CD4-positive, CD25-positive, alpha-beta regulatory T cell (primary cell): ENCODE measurements at regions not wholly inside any gene's neighbourhood (a gene's known extent, or its start where the extent isn't known, plus 50 kb on each side); places are given as distances from the start of the nearest gene placed in this dataset.

Experiments
- ATAC-seq, 2 donors: fragments of 150-1000 bp; cut with Tn5 transposase; one replicate each; pipeline ENCODE4 v1.10.0; 2021; ENCODE audit warnings: low read depth in 2 of 2, moderate number of reproducible peaks in 2 of 2, moderate library complexity in 1 of 2
- DNase-seq, 3 donors: peaks; one replicate each; pipeline versions ENCODE4 v3.0.0 to v3.0.0-alpha.2; 2012 to 2022; ENCODE audit warnings: mixed read lengths in 1 of 3
- H3K27ac ChIP-seq: one replicate; pipeline ENCODE4 v1.7.0; 2013; ENCODE audit warnings: mild to moderate bottlenecking, low read length; ENCODE audit not compliant: insufficient read depth, poor library complexity, severe bottlenecking
- H3K27me3 ChIP-seq: one replicate; pipeline ENCODE4 v1.7.0; 2013; ENCODE audit warnings: low read length; ENCODE audit not compliant: control insufficient read depth, insufficient read depth
- H3K36me3 ChIP-seq: one replicate; pipeline ENCODE4 v1.7.0; 2013; ENCODE audit warnings: mild to moderate bottlenecking, low read length, moderate library complexity; ENCODE audit not compliant: control insufficient read depth, insufficient read depth
- H3K4me1 ChIP-seq: 2 replicates; pipeline ENCODE4 v1.7.0; 2013; ENCODE audit warnings: mild to moderate bottlenecking, low read length; ENCODE audit not compliant: insufficient read depth, control insufficient read depth, poor library complexity, severe bottlenecking
- H3K4me3 ChIP-seq: one replicate; pipeline ENCODE4 v1.7.0; 2013; ENCODE audit warnings: low read depth, mild to moderate bottlenecking, low read length, moderate library complexity
- H3K9me3 ChIP-seq, 2 experiments: 1 replicate in 1 of 2; 2 replicates in 1 of 2; pipeline ENCODE4 v1.7.0; 2013; ENCODE audit warnings: low read length in 2 of 2, mild to moderate bottlenecking in 1 of 2, moderate library complexity in 1 of 2; ENCODE audit not compliant: control insufficient read depth in 2 of 2
- H3K27ac Mint-ChIP-seq, 3 donors: one replicate each; pipeline ENCODE4 v1.8.0; 2020 to 2022; ENCODE audit warnings: mild to moderate bottlenecking in 3 of 3, mixed read lengths in 3 of 3, moderate library complexity in 2 of 3
- H3K27me3 Mint-ChIP-seq: one replicate; pipeline ENCODE4 v1.8.0; 2022; ENCODE audit warnings: mild to moderate bottlenecking, mixed read lengths
- H3K36me3 Mint-ChIP-seq: one replicate; pipeline ENCODE4 v1.8.0; 2020; ENCODE audit warnings: mixed read lengths
- H3K4me1 Mint-ChIP-seq, 4 donors: one replicate each; pipeline ENCODE4 v1.8.0; 2020 to 2022; ENCODE audit warnings: mixed read lengths in 4 of 4, mild to moderate bottlenecking in 1 of 4
- H3K4me3 Mint-ChIP-seq, 4 donors: one replicate each; pipeline ENCODE4 v1.8.0; 2020 to 2022; ENCODE audit warnings: mild to moderate bottlenecking in 4 of 4, mixed read lengths in 4 of 4, moderate library complexity in 3 of 4
- H3K9me3 Mint-ChIP-seq, 7 donors: one replicate each; pipeline ENCODE4 v1.8.0; 2020 to 2022; ENCODE audit warnings: mixed read lengths in 7 of 7, mild to moderate bottlenecking in 3 of 7, moderate library complexity in 2 of 7

DNA sequence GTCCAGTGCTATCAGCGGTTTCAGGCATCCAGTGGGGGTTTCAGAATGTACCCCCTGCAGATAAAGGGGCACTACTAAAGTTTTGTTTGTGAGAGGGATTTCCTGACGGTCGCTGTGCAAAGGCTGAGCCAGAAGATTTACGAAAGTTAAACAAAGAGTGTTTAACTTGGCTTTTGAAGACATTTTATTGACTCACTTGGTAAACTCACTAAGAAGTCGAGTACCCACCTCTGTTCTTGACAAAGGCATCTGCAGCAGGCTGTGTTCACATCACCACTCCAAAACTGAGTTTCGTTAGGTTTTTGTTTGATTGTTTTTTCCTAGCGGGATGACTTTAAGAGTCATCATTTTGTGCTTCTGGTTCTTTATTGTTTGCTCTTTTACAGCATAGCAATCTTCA, 143.9 kb upstream of the TBL1X start:
- no peaks in the 10 kb centered on the region for H3K27me3 Mint-ChIP-seq
- H3K27ac Mint-ChIP-seq, result no peak overlapping the region
- H3K9me3 Mint-ChIP-seq, result peaks cover 0 to under 1% (median 0%) of the 10 kb centered on the region in 7 donors
- ATAC-seq, result no peak
- H3K4me1 Mint-ChIP-seq, result peaks cover 6 to 30% (median 16%) of the 10 kb centered on the region in 4 donors
- H3K9me3 ChIP-seq, result no peaks in the 10 kb centered on the region
- DNase-seq, result no peak
- H3K4me3 ChIP-seq, result no peak overlapping the region
- no peaks in the 10 kb centered on the region for H3K36me3 ChIP-seq
- H3K4me1 ChIP-seq, result peaks cover 14% of the 10 kb centered on the region
- no peak overlapping the region for H3K27ac ChIP-seq
- H3K4me3 Mint-ChIP-seq, result no peak overlapping the region
- H3K36me3 Mint-ChIP-seq, result no peaks in the 10 kb centered on the region
- no peaks in the 10 kb centered on the region for H3K27me3 ChIP-seq

DNA sequence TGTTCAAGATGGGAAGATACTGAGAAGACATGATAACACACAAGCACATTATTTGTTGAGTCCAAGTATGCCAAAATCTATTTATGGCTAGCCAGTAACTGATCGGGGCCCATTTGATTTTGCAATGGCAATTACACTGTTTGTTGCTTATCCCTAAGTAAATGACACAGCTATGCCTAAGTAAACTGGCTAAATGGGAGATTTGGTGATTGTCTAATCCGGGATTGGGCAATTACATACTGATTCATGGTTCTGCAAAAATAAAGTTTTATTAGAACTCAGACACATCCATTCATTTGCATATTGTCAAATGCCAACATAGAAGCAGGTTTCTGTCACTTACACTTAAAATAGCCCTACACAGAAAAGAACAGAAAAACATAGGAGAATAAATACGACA, 140.2 kb upstream of the TBL1X start:
- Histone ChIP-seq H3K9me3 (no peaks in the 10 kb centered on the region), H3K36me3 (no peaks in the 10 kb centered on the region), H3K27me3 (no peaks in the 10 kb centered on the region), H3K4me3 (no peak overlapping the region), H3K4me1 (no peaks in the 10 kb centered on the region), H3K27ac (no peak overlapping the region)
- H3K4me3 Mint-ChIP-seq, result no peak overlapping the region
- no peak for ATAC-seq
- H3K4me1 Mint-ChIP-seq, result peaks cover 0 to 5% (median 3%) of the 10 kb centered on the region in 4 donors
- peaks cover 0 to 4% (median 0%) of the 10 kb centered on the region in 7 donors for H3K9me3 Mint-ChIP-seq
- DNase-seq, result no peak
- no peaks in the 10 kb centered on the region for H3K27me3 Mint-ChIP-seq
- peaks cover 3% of the 10 kb centered on the region for H3K36me3 Mint-ChIP-seq
- no peak overlapping the region for H3K27ac Mint-ChIP-seq

DNA sequence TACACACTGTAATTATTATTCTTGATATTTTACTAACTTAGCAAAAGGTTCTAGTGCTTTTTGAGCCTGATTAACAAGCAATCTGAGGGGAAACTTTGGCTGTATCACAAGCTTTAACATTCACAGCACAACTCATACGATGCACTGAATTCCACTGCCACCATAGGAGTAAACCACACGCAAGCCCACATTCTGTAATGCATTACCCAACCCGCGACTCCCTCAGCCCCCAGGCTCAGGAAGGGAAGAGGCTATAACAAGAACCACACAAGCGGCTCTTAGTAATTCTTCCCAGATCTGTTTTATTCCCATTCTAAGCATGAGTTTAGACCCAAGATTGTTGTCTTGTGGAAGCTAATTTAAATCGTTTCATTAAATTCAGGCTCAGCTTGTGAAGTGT, 138.5 kb upstream of the TBL1X start:
- H3K4me1 Mint-ChIP-seq, result peaks cover 0 to 5% (median 2%) of the 10 kb centered on the region in 4 donors

DNA sequence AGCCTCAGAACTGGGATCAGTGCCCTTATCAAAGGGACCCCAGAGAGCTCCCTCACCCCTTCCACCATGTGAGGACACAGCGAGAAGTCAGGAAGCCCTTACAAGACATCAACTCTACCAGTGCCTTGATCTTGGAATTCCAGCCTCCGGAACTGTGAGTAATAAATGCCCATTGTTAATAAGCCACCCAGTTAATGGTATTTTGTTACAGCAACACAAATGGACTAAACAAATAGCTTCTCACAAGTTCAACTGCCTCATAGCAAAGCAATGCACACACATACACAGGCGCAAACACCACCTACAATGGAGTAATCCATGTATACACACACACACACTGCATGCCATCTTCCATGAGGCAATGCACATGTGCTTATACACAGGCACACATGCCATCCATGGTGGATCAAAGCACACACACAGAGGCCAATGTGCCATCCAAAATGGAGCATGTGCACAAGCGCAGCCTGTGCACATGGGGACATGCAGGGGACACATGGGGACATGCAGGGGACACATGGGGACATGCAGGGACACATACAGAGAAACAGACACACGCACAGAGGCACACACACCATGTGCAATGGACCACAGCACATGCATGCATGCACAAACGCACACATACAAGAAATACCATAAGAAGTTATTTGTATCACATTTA, 137.6 kb upstream of the TBL1X start:
- no peak for DNase-seq
- H3K36me3 ChIP-seq, result no peaks in the 10 kb centered on the region
- H3K27me3 ChIP-seq, result no peaks in the 10 kb centered on the region
- H3K4me3 Mint-ChIP-seq, result no peak overlapping the region
- H3K9me3 Mint-ChIP-seq, result peaks cover 0 to 4% (median 0%) of the 10 kb centered on the region in 7 donors
- H3K4me1 ChIP-seq, result no peaks in the 10 kb centered on the region
- no peak overlapping the region for H3K27ac ChIP-seq
- H3K9me3 ChIP-seq, result no peaks in the 10 kb centered on the region
- peaks cover 0 to 5% (median 2%) of the 10 kb centered on the region in 4 donors for H3K4me1 Mint-ChIP-seq
- peaks cover 3% of the 10 kb centered on the region for H3K36me3 Mint-ChIP-seq
- no peaks in the 10 kb centered on the region for H3K27me3 Mint-ChIP-seq
- no peak overlapping the region for H3K27ac Mint-ChIP-seq
- ATAC-seq, result no peak
- no peak overlapping the region for H3K4me3 ChIP-seq

More for the DNA sequence above, 138.5 kb upstream of the TBL1X start:
- peaks cover 0 to 4% (median 0%) of the 10 kb centered on the region in 7 donors for H3K9me3 Mint-ChIP-seq
- H3K4me3 Mint-ChIP-seq, result no peak overlapping the region
- no peak overlapping the region for H3K27ac Mint-ChIP-seq
- H3K36me3 Mint-ChIP-seq, result peaks cover 3% of the 10 kb centered on the region
- H3K27me3 ChIP-seq, result no peaks in the 10 kb centered on the region
- no peak for DNase-seq
- ATAC-seq, result no peak
- H3K36me3 ChIP-seq, result no peaks in the 10 kb centered on the region
- H3K27me3 Mint-ChIP-seq, result no peaks in the 10 kb centered on the region
- no peak overlapping the region for H3K4me3 ChIP-seq
- H3K27ac ChIP-seq, result no peak overlapping the region
- no peaks in the 10 kb centered on the region for H3K4me1 ChIP-seq
- no peaks in the 10 kb centered on the region for H3K9me3 ChIP-seq

DNA sequence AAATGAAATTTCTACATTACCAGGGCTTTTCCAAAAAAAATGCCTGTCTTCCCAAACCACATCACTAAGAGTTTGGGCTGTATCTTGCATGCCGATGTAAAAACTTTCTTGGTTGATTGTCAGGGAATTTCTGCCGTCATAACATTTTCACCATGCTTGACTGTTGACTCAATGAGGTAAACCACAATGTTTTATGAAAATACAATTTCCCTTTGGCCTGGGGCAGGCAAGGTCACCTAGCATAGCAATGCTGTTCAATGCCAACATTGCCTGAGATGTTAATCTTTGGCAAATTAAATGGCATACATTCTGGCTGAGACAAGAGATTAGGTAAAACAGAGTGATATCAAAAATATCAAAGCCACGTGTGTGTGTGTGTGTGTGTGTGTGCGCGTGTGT, 137.1 kb upstream of the TBL1X start:
- H3K4me3 ChIP-seq, result no peak overlapping the region
- H3K4me3 Mint-ChIP-seq, result no peak overlapping the region
- H3K27ac ChIP-seq, result no peak overlapping the region
- H3K4me1 ChIP-seq, result no peaks in the 10 kb centered on the region
- no peaks in the 10 kb centered on the region for H3K9me3 ChIP-seq
- H3K27ac Mint-ChIP-seq, result no peak overlapping the region
- ATAC-seq (no peak), DNase-seq (no peak)
- no peaks in the 10 kb centered on the region for H3K27me3 ChIP-seq
- no peaks in the 10 kb centered on the region for H3K36me3 ChIP-seq
- H3K36me3 Mint-ChIP-seq, result peaks cover 3% of the 10 kb centered on the region
- H3K9me3 Mint-ChIP-seq, result peaks cover 0 to 4% (median 0%) of the 10 kb centered on the region in 7 donors
- H3K27me3 Mint-ChIP-seq, result no peaks in the 10 kb centered on the region
- peaks cover 0 to 5% (median 2%) of the 10 kb centered on the region in 4 donors for H3K4me1 Mint-ChIP-seq

DNA sequence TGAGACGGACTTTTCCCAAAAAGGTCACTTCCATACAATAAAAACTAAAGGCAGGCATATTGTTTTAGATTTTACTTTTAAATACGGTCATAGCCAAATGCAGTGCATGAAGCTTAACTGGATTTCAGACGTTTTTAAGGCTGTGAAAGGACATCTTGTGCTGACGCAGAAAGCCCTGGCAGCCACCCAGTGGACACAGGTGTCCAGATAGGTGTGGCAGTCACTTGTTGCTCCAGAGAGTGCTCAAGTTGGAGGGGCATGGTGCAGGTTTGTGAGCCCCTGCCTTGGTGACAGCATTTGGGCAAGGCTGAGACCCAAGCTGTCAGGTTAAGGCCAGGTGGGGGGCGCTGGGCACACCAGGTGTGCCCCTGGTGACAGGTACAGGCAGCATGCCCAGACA, 135.8 kb upstream of the TBL1X start:
- no peak for DNase-seq
- H3K27ac Mint-ChIP-seq, result no peak overlapping the region
- Histone ChIP-seq H3K9me3 (no peaks in the 10 kb centered on the region), H3K36me3 (no peaks in the 10 kb centered on the region), H3K27me3 (no peaks in the 10 kb centered on the region), H3K4me3 (no peak overlapping the region), H3K27ac (no peak overlapping the region), H3K4me1 (no peaks in the 10 kb centered on the region)
- peaks cover 0 to 4% (median 0%) of the 10 kb centered on the region in 7 donors for H3K9me3 Mint-ChIP-seq
- no peak for ATAC-seq
- peaks cover 3% of the 10 kb centered on the region for H3K36me3 Mint-ChIP-seq
- H3K4me3 Mint-ChIP-seq, result no peak overlapping the region
- H3K27me3 Mint-ChIP-seq, result no peaks in the 10 kb centered on the region
- peaks cover 0 to 4% (median 0%) of the 10 kb centered on the region in 4 donors for H3K4me1 Mint-ChIP-seq

DNA sequence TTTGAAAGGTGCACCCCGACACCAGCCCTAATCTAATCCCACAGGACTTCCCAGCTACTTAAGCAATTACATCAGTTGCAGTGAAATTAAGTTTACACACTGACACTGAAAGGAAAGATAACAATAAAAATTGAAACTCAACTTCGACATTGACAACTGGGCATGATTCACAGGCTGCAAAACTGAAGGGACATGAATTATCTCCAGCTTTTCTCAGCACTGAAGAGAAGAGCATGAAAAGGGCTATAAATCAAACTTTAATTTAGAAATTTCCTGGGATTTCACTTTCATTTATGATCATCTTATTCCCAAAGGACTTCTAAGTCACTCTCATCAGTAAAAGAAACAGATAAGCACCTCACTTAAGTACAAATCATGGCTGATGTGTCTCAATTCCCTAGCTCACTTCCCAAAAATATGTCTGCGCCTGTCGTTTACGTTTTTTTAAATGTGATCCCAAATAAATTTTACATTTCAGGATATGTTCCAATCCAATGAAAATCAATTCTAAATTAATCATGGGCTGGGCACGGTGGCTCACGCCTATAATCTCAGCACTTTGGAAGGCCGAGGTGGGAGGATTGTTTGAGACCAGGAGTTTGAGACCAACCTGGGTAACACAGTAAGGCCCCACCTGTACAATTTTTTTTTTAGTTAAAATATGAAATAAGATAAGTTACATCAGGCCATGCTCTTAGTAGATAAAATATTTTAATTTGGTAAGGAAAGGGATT, 134.4 kb upstream of the TBL1X start:
- H3K9me3 Mint-ChIP-seq, result peaks cover 0 to 4% (median 0%) of the 10 kb centered on the region in 7 donors
- H3K27ac ChIP-seq, result no peak overlapping the region
- no peaks in the 10 kb centered on the region for H3K27me3 Mint-ChIP-seq
- no peak overlapping the region for H3K4me3 ChIP-seq
- H3K36me3 ChIP-seq, result no peaks in the 10 kb centered on the region
- peaks cover 3% of the 10 kb centered on the region for H3K36me3 Mint-ChIP-seq
- H3K27me3 ChIP-seq, result no peaks in the 10 kb centered on the region
- no peaks in the 10 kb centered on the region for H3K4me1 ChIP-seq
- H3K4me3 Mint-ChIP-seq, result no peak overlapping the region
- no peaks in the 10 kb centered on the region for H3K9me3 ChIP-seq
- ATAC-seq, result no peak
- no peak overlapping the region for H3K27ac Mint-ChIP-seq
- no peak for DNase-seq
- peaks cover 0 to 4% (median under 1%) of the 10 kb centered on the region in 4 donors for H3K4me1 Mint-ChIP-seq
